HL-60 (cell line): ENCODE measurements at regions not wholly inside any gene's neighbourhood (a gene's known extent, or its start where the extent isn't known, plus 50 kb on each side); places are given as distances from the start of the nearest gene placed in this dataset.

ENCODE experiments used
- DNase-seq, 2 experiments: peaks; one replicate each; pipeline ENCODE4 v3.0.0-alpha.2; 2010 to 2020; ENCODE audit warnings: low read depth in 1 of 2, low spot score in 1 of 2
- H3K27ac ChIP-seq: fragments of 250-450 bp; sonication (Bioruptor Pico); replicated peaks from 2 replicates; pipeline ENCODE4 v1.5.1; 2020; ENCODE audit warnings: mild to moderate bottlenecking, moderate library complexity
- H3K27me3 ChIP-seq: fragments of 250-450 bp; sonication (Bioruptor Pico); 2 replicates; pipeline ENCODE4 v1.5.1; 2021; ENCODE audit warnings: mild to moderate bottlenecking, moderate library complexity; ENCODE audit not compliant: insufficient read depth, poor library complexity, severe bottlenecking
- H3K4me3 ChIP-seq: replicated peaks from 2 replicates; pipeline ENCODE4 v1.5.1; 2011; ENCODE audit warnings: mild to moderate bottlenecking, control low read depth, low read length; ENCODE audit not compliant: insufficient read depth
- GABPA ChIP-seq: IDR thresholded peaks from 2 replicates; pipeline ENCODE4 v1.6.1; 2012; ENCODE audit warnings: low read depth
- POLR2AphosphoS5 ChIP-seq: IDR thresholded peaks from 2 replicates; pipeline ENCODE4 v1.6.1; 2012; ENCODE audit warnings: low read depth
- SPI1 ChIP-seq: IDR thresholded peaks from 2 replicates; pipeline ENCODE4 v1.6.1; 2012; ENCODE audit warnings: low read depth, mild to moderate bottlenecking, borderline replicate concordance
- TF ChIP-seq, protein P1 (sequence below): IDR thresholded peaks from 2 replicates; pipeline ENCODE4 v1.6.1; 2012; ENCODE audit warnings: low read depth; ENCODE audit not compliant: insufficient replicate concordance
- TF ChIP-seq, protein P2 (sequence below): IDR thresholded peaks from one replicate; pipeline ENCODE4 v1.5.1; 2011; ENCODE audit warnings: low read length, control low read depth, inconsistent platforms; ENCODE audit not compliant: insufficient read depth

DNA sequence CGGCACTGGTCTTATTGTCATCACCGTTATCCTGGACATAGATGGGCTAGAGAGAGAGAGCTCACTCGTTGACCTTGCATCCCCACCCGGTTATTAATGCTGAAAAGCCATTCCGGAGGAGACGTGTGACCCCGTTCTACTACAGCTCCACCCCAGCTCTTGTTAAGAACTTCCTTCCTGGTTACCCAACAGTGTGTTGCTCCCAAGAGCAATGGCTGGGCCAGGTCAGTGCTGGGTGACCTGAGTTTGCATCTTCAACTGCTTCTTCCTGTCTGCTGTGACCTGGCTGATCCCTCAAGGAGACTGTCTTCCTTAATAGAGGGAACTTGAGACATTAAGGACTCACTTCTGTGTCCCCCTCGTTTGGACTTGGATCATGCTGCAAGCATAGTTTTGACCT is 96.1 kb upstream of the SDK2 start:
- peak in 1 of 2 experiments; percentile 39 for DNase-seq
- Histone ChIP-seq H3K4me3 (no peak overlapping the region), H3K27ac (no peak overlapping the region), H3K27me3 (no peaks in the 10 kb centered on the region)
- TF ChIP-seq SPI1 (no peak), GABPA (no peak), POLR2AphosphoS5 (no peak)
- TF ChIP-seq, protein P1, sequence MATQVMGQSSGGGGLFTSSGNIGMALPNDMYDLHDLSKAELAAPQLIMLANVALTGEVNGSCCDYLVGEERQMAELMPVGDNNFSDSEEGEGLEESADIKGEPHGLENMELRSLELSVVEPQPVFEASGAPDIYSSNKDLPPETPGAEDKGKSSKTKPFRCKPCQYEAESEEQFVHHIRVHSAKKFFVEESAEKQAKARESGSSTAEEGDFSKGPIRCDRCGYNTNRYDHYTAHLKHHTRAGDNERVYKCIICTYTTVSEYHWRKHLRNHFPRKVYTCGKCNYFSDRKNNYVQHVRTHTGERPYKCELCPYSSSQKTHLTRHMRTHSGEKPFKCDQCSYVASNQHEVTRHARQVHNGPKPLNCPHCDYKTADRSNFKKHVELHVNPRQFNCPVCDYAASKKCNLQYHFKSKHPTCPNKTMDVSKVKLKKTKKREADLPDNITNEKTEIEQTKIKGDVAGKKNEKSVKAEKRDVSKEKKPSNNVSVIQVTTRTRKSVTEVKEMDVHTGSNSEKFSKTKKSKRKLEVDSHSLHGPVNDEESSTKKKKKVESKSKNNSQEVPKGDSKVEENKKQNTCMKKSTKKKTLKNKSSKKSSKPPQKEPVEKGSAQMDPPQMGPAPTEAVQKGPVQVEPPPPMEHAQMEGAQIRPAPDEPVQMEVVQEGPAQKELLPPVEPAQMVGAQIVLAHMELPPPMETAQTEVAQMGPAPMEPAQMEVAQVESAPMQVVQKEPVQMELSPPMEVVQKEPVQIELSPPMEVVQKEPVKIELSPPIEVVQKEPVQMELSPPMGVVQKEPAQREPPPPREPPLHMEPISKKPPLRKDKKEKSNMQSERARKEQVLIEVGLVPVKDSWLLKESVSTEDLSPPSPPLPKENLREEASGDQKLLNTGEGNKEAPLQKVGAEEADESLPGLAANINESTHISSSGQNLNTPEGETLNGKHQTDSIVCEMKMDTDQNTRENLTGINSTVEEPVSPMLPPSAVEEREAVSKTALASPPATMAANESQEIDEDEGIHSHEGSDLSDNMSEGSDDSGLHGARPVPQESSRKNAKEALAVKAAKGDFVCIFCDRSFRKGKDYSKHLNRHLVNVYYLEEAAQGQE, result no peak
- TF ChIP-seq, protein P2, sequence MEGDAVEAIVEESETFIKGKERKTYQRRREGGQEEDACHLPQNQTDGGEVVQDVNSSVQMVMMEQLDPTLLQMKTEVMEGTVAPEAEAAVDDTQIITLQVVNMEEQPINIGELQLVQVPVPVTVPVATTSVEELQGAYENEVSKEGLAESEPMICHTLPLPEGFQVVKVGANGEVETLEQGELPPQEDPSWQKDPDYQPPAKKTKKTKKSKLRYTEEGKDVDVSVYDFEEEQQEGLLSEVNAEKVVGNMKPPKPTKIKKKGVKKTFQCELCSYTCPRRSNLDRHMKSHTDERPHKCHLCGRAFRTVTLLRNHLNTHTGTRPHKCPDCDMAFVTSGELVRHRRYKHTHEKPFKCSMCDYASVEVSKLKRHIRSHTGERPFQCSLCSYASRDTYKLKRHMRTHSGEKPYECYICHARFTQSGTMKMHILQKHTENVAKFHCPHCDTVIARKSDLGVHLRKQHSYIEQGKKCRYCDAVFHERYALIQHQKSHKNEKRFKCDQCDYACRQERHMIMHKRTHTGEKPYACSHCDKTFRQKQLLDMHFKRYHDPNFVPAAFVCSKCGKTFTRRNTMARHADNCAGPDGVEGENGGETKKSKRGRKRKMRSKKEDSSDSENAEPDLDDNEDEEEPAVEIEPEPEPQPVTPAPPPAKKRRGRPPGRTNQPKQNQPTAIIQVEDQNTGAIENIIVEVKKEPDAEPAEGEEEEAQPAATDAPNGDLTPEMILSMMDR, result no peak

- H3K4me3 ChIP-seq, result no peak overlapping the region
- no peaks in the 10 kb centered on the region for H3K27me3 ChIP-seq
- DNase-seq, result no peak
Observed at GRCh38 chr17:73742948-73743381, 98.7 kb upstream of the SDK2 start.

DNA sequence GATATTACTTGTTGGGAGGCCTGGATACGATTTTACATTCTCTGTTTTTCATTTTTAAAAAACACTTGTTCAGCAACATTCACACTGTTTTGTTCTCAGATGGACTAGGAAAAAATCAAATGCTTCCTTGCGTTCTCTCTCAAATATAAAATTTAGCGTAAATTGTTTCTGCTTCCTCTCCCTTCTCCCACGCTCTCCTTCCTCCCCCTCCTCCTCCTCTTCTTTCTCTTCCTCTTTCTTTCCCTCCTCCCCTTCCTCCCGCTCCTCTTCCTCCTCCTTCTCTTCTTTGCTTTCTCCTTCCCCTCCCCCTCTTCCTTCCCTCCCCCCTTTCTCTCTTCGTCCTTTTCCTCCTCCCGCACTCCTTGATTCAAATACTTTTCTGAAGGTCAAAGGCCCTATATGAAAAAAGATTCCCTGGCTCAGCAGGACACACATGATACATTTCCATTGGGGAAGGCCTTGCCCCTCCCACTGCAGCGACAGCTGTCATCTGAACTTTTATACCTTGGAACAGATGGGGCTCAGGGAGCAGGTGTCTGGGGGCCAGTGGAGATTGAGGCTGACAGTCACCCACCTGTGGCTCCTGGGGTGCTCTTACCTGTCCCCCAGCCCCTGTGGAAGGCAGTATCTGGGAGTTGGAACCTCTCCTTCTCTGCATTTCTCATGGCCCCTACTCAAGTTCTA is 99.4 kb upstream of the SDK2 start:
- DNase-seq, result no peak
- TF ChIP-seq, protein P1, result no peak
- TF ChIP-seq GABPA (no peak), POLR2AphosphoS5 (no peak), SPI1 (no peak)
- TF ChIP-seq, protein P2, result no peak
- Histone ChIP-seq H3K27me3 (no peaks in the 10 kb centered on the region), H3K4me3 (no peak overlapping the region), H3K27ac (no peak overlapping the region)

More at GRCh38 chr17:73742948-73743381, 98.7 kb upstream of the SDK2 start:
- no peak overlapping the region for H3K27ac ChIP-seq
- TF ChIP-seq, protein P2, result no peak
- TF ChIP-seq POLR2AphosphoS5 (no peak), GABPA (no peak), SPI1 (no peak)
- TF ChIP-seq, protein P1, result no peak
